HG03558 (cell line): ENCODE measurements at regions not wholly inside any gene's neighbourhood (a gene's known extent, or its start where the extent isn't known, plus 50 kb on each side); places are given as distances from the start of the nearest gene placed in this dataset.
"Not testable (repeated sequence)": the region's sequence is repeated elsewhere in the genome, so short reads cannot be mapped to it uniquely, and the experiment has no call there.

Source experiments
- ATAC-seq: cut with Tn5 transposase; IDR thresholded peaks from one replicate; pipeline ENCODE4 v1.9.1; 2021; ENCODE audit warnings: moderate number of reproducible peaks; ENCODE audit not compliant: unreplicated experiment; ENCODE audit errors: extremely low read depth

DNA sequence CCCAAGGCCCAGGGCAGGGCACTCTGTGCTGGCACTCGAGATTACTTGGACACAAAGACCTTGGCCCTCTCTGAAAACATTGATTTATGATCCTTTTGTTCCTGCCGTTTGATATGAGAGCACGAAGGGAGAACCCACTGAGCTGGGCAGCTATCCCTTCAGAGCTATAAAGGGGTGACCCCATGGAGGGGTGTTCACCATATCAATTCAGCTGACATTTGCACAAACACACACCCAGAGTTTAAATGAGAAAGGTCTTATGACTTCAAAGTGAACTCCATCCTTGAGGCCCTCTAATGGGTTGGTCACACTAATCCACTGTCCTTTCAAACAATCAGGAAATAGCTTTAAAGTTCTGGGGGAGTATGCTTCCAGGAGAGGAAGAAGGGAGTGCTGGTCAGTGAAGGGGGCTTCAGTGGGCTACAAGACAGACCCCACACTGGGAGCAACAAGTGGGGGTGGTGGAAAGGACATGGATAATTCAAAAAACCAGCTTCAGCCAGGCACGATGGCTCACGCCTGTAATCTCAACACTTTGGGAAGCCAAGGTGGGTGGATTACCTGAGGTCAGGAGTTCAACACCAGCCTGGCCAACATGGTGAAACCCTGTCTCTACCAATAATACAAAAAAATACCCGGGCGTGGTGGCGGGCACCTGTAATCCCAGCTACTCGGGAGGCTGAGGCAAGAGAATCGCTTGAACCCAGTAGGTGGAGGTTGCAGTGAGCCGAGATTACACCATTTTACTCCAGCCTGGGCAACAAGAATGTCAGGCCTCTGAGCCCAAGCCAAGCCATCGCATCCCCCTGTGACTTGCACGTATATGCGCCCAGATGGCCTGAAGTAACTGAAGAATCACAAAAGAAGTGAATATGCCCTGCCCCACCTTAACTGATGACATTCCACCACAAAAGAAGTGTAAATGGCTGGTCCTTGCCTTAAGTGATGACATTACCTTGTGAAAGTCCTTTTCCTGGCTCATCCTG, 97.1 kb upstream of the RAB4A start:
- not testable (repeated sequence) for ATAC-seq

DNA sequence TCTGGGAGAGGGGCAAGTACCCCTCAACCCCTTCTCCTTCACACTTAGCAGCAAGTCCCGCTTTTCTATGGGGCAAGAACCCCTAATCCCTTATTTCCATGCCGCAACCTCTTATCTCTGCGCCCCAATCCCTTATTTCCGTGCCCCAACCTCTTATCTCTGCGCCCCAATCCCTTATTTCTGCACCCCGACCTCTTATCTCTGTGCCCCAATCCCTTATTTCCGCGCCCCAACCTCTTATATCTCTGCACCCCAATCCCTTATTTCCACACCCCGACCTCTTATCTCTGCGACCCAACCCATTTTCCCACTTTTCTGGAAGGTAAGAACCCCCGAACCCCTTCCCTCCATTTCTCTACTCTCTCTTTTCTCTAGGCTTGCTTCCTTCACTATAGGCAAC, 95.6 kb upstream of the RAB4A start:
- not testable (repeated sequence) for ATAC-seq

DNA sequence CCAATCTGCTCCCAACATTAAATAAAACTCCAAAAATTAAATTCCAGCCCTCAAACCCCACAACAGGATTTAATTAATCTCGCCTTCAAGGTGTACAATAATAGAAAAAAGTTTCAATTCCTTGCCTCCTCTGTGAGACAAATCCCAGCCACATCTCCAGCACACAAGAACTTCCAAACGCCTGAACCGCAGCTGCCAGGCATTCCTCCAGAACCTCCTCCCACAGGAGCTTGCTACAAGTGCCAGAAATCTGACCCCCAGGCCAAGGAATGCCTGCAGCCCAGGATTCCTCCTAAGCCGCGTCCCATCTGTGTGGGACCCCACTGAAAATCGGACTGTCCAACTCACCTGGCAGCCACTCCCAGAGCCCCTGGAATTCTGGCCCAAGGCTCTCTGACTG, 94.5 kb upstream of the RAB4A start:
- ATAC-seq, result not testable (repeated sequence)

DNA sequence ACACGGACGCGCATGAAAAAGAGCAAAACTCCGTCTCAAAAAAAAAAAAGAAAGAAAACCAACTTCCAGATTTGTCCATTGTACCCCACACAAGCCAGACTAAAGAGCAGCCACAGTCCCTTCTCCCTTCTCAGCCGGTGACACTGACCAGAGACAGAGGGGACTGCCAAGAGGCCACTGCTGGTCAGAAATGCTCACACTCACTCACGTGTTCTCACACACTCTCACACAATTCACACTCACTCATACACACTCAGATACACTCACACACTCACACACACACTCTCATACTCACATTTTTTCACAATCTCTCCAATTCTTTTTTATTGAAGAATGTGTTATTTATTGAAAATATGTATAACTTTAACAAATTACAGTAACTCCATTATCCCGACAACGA, 90.8 kb upstream of the RAB4A start:
- no peak for ATAC-seq

DNA sequence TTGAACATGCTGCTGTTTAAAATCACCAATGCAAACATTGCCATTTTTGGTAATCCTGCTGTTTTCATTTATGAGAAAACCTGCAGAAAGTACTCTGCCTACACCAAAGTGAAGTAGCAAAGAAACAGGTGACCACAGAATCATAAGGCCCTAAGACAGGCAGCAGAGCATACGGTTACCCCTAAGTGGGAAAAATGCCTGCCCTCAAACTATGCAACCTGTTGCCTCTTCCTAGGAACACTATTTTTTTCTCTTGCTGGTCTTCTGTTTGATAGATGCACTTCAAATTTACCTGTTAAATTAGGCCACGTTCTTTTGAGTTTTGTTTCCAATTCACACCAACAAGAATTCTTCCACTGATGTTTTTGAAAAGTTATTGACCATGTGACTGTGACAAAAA, 89.5 kb upstream of the RAB4A start:
- ATAC-seq, result no peak

DNA sequence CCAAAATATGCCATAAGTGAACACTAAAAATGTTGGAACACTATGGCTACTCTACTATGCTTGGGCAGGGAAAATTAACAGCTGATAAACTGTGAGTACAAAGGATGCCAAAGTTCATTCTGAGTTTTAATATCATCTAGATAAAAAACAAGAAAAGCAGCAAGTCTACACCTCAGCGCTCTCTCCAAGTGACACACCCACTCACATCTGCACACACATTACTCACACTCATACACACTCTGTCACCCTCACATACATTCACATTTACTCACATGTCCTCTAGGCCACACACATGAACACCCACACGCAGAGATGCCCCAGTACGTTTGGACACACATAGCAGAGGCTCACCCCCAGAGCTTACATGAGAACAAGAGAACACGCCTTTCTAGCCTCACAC, 87.3 kb upstream of the RAB4A start:
- ATAC-seq, result no peak

DNA sequence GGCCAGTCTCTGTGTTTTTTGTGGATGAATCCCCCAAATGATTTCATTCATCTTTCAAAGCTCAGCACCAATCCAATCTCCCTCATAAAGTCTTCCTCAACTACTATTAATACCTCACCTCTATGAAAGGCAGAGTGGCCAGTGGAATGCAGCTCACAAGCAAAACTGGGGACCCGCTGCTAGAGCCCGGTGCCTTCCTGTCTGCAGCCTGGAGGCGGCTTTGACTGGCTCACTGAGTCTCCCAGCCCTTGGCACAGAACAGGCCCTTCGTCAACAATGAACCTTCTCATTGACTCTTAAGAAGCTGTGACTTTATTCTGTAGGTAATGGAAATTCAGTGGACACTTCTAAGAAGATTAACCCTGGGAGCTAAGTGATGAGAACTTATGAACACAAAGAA, 86.8 kb upstream of the RAB4A start:
- no peak for ATAC-seq

DNA sequence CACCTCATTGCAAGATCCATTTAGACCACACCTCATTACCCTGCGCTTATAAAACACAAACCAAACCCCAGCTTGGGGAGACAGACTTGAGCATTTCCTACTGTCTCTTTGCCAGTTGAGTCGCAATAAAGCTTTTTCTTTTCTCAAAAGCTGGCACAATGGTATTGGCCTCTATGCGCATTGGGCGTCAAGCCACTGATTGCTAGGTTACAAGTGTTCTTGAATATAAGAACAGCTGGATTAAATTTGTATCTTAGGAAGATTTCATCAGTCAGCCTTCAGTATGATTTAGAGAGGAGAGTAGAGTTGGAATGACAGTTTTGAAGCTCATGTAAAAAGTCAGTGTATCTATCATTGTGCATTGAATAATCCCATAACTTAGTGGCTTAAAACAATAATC, 84.9 kb upstream of the RAB4A start:
- ATAC-seq, result no peak

DNA sequence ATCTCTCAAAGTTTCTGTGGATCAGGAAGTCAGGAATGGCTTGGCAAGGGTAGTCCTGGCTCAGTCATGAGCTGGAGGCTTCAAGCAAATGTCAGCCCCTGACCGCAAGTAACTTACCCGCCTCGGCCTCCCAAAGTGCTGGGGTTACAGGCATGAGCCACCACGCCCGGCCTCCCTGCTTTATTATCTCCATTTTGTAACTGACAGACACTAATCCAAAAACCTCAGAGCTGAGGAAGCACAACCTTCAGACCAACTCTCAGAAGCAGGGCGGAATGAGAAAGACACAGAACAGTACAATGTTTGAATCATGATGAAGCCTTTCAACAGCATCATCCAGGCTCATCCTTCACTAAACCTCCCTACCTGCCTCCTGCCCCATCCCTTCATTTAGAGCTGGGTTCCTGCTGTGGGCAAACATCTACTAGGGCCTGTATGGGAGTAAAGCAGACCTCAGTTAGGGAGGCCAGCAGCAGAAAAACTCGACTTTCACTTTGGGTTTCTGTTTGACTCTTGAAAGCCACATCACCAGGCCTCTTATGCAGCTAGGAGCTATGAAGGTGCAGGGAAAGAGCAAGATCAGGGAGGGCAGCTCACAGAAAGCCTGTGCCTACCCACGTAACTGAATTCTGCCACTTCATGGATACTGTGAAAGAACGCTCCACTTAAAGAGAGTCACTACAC, 84.4 kb upstream of the RAB4A start:
- peak; percentile 85 for ATAC-seq

DNA sequence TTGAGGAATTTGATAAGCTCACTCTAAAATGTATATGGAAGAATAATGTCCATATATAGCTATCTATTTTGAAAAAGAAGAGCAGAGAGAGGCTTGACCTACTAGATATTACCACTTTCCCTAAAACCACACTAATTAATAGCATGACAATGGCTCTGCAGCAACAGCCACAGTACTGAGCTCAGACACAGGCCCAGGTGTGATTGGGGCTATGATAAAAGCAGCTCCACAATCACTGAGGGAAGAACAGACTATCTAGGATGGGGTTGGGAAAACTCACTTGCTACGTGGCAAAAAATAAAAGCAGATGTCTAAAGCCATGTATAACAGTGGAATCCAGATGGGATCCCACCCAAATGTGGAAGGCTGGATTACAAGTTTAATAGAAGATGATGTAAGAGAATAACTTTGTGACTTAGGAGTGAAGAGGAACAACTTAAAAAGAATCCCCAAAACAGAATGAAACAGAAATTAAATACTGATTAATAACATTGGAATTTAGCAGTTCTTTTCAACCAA, 80.8 kb upstream of the RAB4A start:
- no peak for ATAC-seq

DNA sequence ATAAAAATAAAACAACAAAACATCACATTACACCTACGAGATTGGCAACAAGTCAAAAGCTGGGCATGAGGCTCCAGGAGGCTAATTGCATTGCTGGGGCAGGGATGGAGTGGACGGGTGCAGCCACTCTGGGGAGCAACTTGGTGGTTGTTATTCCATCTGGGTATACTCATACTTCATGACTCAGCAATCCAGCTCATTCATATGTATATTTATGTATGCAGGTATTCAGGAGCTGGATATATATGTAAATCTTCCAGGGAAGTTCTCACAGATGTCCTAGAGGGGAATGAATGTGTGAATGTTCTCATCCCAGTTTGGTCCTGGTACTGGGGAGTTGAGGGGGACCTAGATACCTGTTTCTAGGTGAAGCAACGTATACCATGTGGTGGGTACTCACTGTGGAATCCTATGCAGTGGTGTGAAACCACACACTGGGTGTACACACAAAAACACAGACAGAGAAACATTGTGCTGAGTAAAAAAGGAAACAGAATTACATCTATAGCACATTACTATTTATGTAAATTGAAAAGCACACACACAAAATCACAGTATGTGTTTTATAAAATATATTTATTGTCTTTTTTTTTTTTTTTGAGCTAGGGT, 79.7 kb upstream of the RAB4A start:
- no peak for ATAC-seq

DNA sequence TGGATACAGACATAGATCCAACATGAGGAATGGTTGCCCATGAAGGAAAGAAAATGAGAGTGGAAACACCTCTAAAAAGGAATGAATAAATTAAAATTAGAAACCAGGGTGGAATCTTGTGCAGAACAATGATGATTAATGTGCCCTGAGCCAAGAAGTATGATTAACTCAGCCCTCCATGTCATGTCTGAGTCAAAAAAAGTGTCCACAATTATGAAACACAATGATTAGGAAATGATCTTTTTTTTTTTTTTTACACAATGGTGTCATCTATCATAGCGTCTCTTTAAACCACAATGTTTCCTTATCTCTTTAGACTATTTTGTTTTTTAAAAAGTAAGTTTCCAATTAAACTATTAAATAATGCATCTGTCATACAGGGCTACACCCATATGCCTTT, 78.9 kb upstream of the RAB4A start:
- ATAC-seq, result no peak

DNA sequence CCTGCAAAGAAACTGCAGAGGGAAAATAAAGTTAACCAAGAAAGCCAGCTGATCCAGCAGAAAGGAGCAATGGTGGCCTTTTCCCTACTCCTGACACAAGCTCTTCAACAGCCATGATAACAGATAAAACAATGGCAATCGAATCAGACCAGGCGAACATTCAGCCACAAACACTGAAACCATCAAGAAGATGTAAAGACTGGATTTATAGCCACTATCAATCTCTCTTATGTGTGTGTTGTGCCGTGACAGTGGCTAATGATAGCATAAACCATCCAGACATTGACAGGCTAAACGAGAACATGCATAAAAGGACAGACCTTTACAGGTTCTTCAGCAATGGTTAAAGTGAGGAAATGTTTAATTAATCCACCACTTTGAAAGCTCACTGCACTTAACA, 78.1 kb upstream of the RAB4A start:
- ATAC-seq, result no peak

DNA sequence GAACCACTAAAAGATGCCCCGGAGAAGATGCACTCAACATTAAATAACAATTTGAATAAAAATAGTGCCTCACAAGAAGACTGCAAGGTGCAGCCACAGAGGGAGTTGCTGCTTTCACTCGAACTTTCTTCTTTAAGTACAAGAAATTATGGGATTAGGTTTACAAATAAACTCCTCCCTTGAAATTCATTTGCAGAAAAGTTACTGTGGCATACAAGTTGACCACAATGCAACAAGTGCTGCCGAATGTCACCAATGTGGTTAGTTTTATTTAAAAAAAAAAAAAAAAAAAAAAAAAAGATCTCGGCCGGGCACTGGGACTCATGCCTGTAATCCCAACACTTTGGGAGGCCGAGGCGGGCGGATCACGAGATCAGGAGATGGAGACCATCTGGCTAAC, 76.8 kb upstream of the RAB4A start:
- no peak for ATAC-seq

DNA sequence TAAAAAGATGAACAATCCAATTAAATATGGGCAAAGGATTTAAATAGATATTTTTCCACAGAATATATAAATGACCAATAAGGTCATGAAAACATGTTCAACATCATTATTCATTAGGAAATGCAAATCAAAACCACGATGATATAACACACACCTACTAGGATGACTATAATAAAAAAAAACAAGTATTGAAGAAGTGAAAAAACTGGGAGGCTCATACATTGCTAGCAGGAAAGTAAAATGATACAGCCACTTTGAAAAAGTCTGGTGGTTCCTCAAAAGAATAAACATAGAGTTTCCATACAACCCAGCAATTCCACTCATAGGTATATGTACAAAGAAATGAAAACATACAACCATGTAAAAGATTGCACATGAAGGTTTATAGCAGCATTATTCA, 75.7 kb upstream of the RAB4A start:
- no peak for ATAC-seq

DNA sequence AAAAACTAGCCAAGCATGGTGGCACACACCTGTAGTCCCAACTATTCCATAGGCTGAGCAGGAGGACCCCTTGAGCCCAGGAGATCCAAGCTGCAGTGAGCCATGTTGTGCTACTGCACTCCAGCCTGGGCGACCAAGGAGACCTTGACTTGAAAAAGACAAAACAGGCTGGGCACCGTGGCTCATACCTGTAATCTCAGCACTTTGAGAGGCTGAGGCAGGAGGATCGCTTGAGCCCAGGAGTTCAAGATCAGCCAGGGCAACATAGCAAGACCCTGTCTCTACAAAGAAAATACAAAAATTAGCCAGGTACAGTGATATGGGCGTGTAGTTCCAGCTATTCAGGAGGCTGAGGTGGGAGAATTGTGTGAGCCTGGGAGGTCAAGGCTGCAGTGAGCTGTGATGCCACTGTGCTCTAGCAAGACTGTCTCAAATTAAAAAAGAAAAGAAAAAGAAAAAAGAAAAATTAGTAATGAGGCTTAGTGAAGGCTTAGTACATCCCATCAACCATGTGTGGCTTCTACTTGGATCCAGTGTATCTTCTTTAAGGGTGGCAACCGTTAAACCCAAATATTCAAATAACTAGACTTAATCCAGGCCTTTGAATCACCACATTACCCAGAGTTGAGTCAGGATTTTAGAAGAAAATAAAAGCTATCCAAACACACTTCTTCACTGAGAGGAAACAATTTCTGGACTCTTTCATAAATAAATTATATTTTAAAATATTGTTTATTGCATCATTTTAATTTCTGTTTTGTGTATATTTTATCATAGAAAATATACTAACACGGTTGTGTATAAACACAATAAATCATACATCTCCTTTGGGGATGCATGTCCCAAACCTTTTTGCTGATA, 74.3 kb upstream of the RAB4A start:
- no peak for ATAC-seq

DNA sequence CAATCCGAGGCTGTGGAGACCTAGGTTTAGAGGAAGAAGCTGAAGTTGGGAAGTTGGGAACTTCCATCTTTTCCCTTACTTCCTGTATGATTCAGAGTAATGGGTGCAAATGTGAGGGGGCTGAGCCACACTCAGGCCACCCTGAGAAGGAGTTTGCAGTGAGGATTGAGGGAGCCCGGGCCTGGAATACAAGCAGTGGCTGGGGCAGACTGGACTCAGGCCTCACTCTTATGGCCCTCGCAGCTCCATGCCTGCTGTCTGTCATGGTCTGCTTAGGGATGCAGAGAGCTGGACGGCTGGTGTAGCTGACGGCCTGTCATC, 73.7 kb upstream of the RAB4A start:
- ATAC-seq, result no peak

DNA sequence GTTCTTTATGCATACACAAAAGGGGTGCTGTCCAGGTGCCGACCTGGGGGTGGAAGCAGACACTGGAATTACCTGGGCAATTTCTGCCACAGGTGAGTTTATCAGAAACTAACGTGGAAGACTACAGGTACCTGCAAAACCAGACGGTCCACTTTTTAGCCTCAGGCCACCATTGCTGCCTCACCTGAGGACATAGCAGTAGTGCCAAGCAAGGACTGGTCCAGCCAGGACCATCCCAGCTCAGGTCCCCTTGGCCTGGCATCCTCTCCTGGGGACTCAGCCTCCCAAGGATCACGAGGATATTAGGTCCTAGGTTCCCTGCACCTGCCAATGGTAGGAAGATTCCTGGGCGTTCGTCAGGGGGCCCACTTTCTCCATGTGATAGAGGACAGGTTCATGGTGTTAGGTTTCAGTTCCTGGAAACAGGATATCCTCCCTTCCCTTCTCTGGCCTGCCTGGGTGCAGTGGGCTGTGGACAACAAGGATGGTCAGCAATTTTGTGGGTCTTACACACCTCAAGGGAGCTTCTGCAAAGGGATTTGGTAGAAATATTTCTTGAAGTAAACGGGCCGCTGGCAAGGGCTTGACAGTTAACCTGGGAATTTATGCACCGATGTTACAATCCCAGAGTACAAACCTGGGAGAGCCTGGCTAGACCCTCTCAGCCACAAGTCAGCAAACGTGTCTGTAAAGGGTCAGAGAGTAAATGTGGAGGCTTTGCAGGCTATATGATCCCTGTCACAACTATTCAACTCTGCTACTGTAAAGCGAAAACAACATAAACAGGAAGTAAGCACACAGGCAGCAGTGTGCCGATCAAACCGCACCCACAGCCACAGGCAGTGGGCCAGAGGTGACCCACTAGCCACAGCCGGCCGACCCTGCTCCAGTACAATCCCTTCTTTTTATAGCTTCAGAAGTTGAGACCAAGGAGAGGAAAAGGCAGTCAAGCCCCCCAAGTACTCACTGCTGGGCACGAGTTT, 71.4 kb upstream of the RAB4A start:
- no peak for ATAC-seq
